Testis (tissue), 2 donors: ENCODE measurements at regions not wholly inside any gene's neighbourhood (a gene's known extent, or its start where the extent isn't known, plus 50 kb on each side); places are given as distances from the start of the nearest gene placed in this dataset.

Experiments used
- CTCF ChIP-seq, 3 experiments: fragments of 450-650 bp in 2 of 3; fragments of 200-600 bp in 1 of 3; sonication (generic) in 1 of 3; IDR thresholded peaks; one replicate each; pipeline ENCODE4 v1.5.1; 2016 to 2019; ENCODE audit warnings: antibody characterized with exemption in 3 of 3, mild to moderate bottlenecking in 2 of 3, moderate library complexity in 1 of 3
- POLR2A ChIP-seq: fragments of 450-650 bp; IDR thresholded peaks from one replicate; pipeline ENCODE4 v1.6.1; 2017; ENCODE audit warnings: antibody characterized with exemption, mild to moderate bottlenecking, moderate library complexity

DNA sequence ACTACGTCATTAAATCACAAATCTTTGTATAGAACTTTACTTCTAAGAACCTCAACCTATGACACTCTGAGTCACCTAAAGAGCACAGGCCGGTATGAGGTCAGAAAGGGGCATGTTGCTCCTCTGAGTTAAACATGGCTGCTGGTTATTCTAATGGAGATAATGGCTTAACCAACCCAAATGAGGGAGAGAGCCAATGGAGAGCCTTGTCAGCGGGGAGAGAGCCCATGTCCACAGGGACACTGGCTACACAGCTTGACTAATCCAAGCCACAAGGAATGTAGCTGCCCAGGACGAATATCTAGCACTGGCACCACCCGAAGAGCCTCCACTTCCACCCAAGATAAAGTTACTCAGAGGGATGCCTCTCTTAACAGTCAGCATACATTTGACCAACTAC is 77.0 kb upstream of the STAC start:
- TF ChIP-seq CTCF (IDR thresholded peaks at IDR 0.05) (no peak), POLR2A (no peak)
